Colonic mucosa (tissue), 4 donors: ENCODE measurements at regions not wholly inside any gene's neighbourhood (a gene's known extent, or its start where the extent isn't known, plus 50 kb on each side); places are given as distances from the start of the nearest gene placed in this dataset.

Experiments
- DNase-seq: peaks from one replicate; pipeline ENCODE4 v3.0.0-alpha.2; 2020
- H3K27ac ChIP-seq: fragments of 200-600 bp; one replicate; pipeline ENCODE4 v1.8.0; 2021
- H3K27me3 ChIP-seq: fragments of 200-600 bp; one replicate; pipeline ENCODE4 v1.8.0; 2021
- H3K36me3 ChIP-seq: fragments of 200-600 bp; one replicate; pipeline ENCODE4 v1.8.0; 2021
- H3K4me1 ChIP-seq: fragments of 200-600 bp; one replicate; pipeline ENCODE4 v1.8.0; 2021; ENCODE audit warnings: mild to moderate bottlenecking
- H3K4me3 ChIP-seq: fragments of 200-600 bp; one replicate; pipeline ENCODE4 v1.8.0; 2021
- H3K9ac ChIP-seq, 2 donors: one replicate each; pipeline ENCODE4 v1.7.0; 2013; ENCODE audit warnings: control low read depth in 2 of 2, low read depth in 2 of 2, low read length in 2 of 2
- H3K9me3 ChIP-seq: fragments of 200-600 bp; one replicate; pipeline ENCODE4 v1.8.0; 2021
- CTCF ChIP-seq: fragments of 200-600 bp; IDR thresholded peaks from one replicate; pipeline ENCODE4 v1.8.0; 2022; ENCODE audit warnings: antibody characterized with exemption, mild to moderate bottlenecking
- intact Hi-C: fragments of 100-400 bp; cut with DNase I; formaldehyde crosslinking; loops from one replicate; pipeline ENCODE4 v1.14.1; 2022
- donor health status: healthy.
- donor health status: DM: no; HTN: no; CAD: no.
- donor health status: DM: no; HTN: no; CAD: no.

- no peak for TF ChIP-seq CTCF
- H3K4me3 ChIP-seq = no peak overlapping the region
- intact Hi-C loops = no loop called here
- no peaks in the 10 kb centered on the region for H3K27me3 ChIP-seq
- H3K4me1 ChIP-seq = no peaks in the 10 kb centered on the region
- H3K27ac ChIP-seq = no peak overlapping the region
- no peaks in the 10 kb centered on the region for H3K36me3 ChIP-seq
- DNase-seq = no peak
- no peak overlapping the region for H3K9ac ChIP-seq
- H3K9me3 ChIP-seq = no peaks in the 10 kb centered on the region
These were observed 1029.9 kb upstream of the PIK3C3 start for GRCh38 chr18:40925071-40925541.

GRCh38 chr18:40921845-40922629, 1033.0 kb upstream of the PIK3C3 start:
- H3K4me3 ChIP-seq = no peak overlapping the region
- no peak overlapping the region for H3K27ac ChIP-seq
- no peaks in the 10 kb centered on the region for H3K36me3 ChIP-seq
- no peaks in the 10 kb centered on the region for H3K9me3 ChIP-seq
- DNase-seq = no peak
- H3K27me3 ChIP-seq = no peaks in the 10 kb centered on the region
- no peak overlapping the region for H3K9ac ChIP-seq
- no peak for TF ChIP-seq CTCF
- H3K4me1 ChIP-seq = no peaks in the 10 kb centered on the region
- intact Hi-C loops = no loop called here

- Histone ChIP-seq H3K27me3 (no peaks in the 10 kb centered on the region), H3K27ac (no peak overlapping the region), H3K4me3 (no peak overlapping the region), H3K9ac (no peak overlapping the region), H3K4me1 (no peaks in the 10 kb centered on the region), H3K9me3 (no peaks in the 10 kb centered on the region), H3K36me3 (no peaks in the 10 kb centered on the region)
- intact Hi-C loops = no loop called here
- DNase-seq = no peak
- TF ChIP-seq CTCF = no peak
These were observed 1038.0 kb upstream of the PIK3C3 start for GRCh38 chr18:40917056-40917455.

GRCh38 chr18:40915724-40916123, 1039.3 kb upstream of the PIK3C3 start:
- Histone ChIP-seq H3K27me3 (no peaks in the 10 kb centered on the region), H3K27ac (no peak overlapping the region), H3K9me3 (no peaks in the 10 kb centered on the region), H3K9ac (no peak overlapping the region), H3K4me1 (no peaks in the 10 kb centered on the region), H3K36me3 (no peaks in the 10 kb centered on the region), H3K4me3 (no peak overlapping the region)
- intact Hi-C loops = no loop called here
- DNase-seq = no peak
- TF ChIP-seq CTCF = no peak

GRCh38 chr18:40911582-40912254, 1043.3 kb upstream of the PIK3C3 start:
- Histone ChIP-seq H3K36me3 (no peaks in the 10 kb centered on the region), H3K9ac (no peak overlapping the region), H3K4me1 (no peaks in the 10 kb centered on the region), H3K4me3 (no peak overlapping the region), H3K27ac (no peak overlapping the region), H3K27me3 (no peaks in the 10 kb centered on the region), H3K9me3 (no peaks in the 10 kb centered on the region)
- intact Hi-C loops = no loop called here
- no peak for TF ChIP-seq CTCF
- DNase-seq = no peak
